OCI-LY7 (cell line): ENCODE measurements at regions not wholly inside any gene's neighbourhood (a gene's known extent, or its start where the extent isn't known, plus 50 kb on each side); places are given as distances from the start of the nearest gene placed in this dataset.

Experiments
- CTCF ChIP-seq: fragments of 200-600 bp; sonication (generic); conservative IDR thresholded peaks from 2 replicates; pipeline ENCODE4 v1.5.1; 2014; ENCODE audit warnings: mild to moderate bottlenecking, antibody characterized with exemption, low read length, moderate library complexity, mixed read lengths
- EZH2phosphoT487 ChIP-seq: fragments of 200-600 bp; sonication (generic); IDR thresholded peaks from 2 replicates; pipeline ENCODE4 v1.6.1; 2018; ENCODE audit warnings: low read depth, borderline replicate concordance, mild to moderate bottlenecking, mixed run types, antibody characterized with exemption, low read length, moderate library complexity, mixed read lengths

DNA sequence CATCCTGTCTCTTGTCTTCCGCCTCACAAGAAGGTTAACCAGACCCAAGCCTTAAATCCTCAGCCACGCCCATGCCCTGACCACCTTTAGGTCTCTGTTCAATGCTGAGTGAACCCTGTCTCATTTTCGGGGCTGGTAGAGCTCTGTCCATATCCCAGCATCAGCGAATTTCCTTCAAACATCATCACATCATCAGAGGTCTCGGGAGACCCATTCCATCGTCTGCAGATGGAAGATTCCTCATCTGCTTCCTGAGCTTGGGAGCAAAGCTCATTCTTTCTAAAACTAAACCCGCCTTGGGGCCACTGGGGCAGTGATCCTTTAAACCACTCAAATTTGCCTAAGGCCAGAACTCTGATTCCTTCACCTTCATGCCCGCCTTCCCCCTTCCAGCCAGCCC, 173.7 kb downstream of the TTC32 start:
- TF ChIP-seq CTCF (no peak), EZH2phosphoT487 (no peak)
